GM18867 (cell line): ENCODE measurements at regions not wholly inside any gene's neighbourhood (a gene's known extent, or its start where the extent isn't known, plus 50 kb on each side); places are given as distances from the start of the nearest gene placed in this dataset.

Experiments
- ATAC-seq: cut with Tn5 transposase; IDR thresholded peaks from one replicate; pipeline ENCODE4 v1.9.1; 2021; ENCODE audit warnings: mild to moderate bottlenecking, moderate library complexity; ENCODE audit not compliant: unreplicated experiment

- ATAC-seq: peak; percentile 61
These were observed 789.3 kb downstream of the SEMA5A start for GRCh38 chr5:8756498-8757084.

- ATAC-seq: no peak
These were observed 780.0 kb downstream of the SEMA5A start for GRCh38 chr5:8765886-8766285.

GRCh38 chr5:8766448-8766847, 779.4 kb downstream of the SEMA5A start:
- no peak for ATAC-seq

- ATAC-seq: no peak
These were observed 778.8 kb downstream of the SEMA5A start for GRCh38 chr5:8767111-8767510.

- no peak for ATAC-seq
These were observed 778.1 kb downstream of the SEMA5A start for GRCh38 chr5:8767746-8768145.

- no peak for ATAC-seq
These were observed 776.2 kb downstream of the SEMA5A start for GRCh38 chr5:8769631-8770030.

- no peak for ATAC-seq
These were observed 775.4 kb downstream of the SEMA5A start for GRCh38 chr5:8770431-8770830.

- ATAC-seq: no peak
These were observed 772.7 kb downstream of the SEMA5A start for GRCh38 chr5:8773046-8773615.

GRCh38 chr5:8784692-8785091, 761.2 kb downstream of the SEMA5A start:
- no peak for ATAC-seq

GRCh38 chr5:8788246-8788645, 757.6 kb downstream of the SEMA5A start:
- ATAC-seq: no peak

GRCh38 chr5:8805653-8806052, 740.2 kb downstream of the SEMA5A start:
- no peak for ATAC-seq

- no peak for ATAC-seq
These were observed 738.2 kb downstream of the SEMA5A start for GRCh38 chr5:8807636-8808035.

- ATAC-seq: no peak
These were observed 734.3 kb downstream of the SEMA5A start for GRCh38 chr5:8811581-8811980.

GRCh38 chr5:8813180-8813579, 732.7 kb downstream of the SEMA5A start:
- no peak for ATAC-seq

- ATAC-seq: no peak
These were observed 731.8 kb downstream of the SEMA5A start for GRCh38 chr5:8814105-8814504.

- no peak for ATAC-seq
These were observed 721.5 kb downstream of the SEMA5A start for GRCh38 chr5:8824371-8824770.

GRCh38 chr5:8825139-8825757, 720.6 kb downstream of the SEMA5A start:
- no peak for ATAC-seq

GRCh38 chr5:8826508-8826907, 719.4 kb downstream of the SEMA5A start:
- no peak for ATAC-seq

GRCh38 chr5:8827696-8828095, 718.2 kb downstream of the SEMA5A start:
- no peak for ATAC-seq

- ATAC-seq: no peak
These were observed 717.1 kb downstream of the SEMA5A start for GRCh38 chr5:8828596-8829322.

GRCh38 chr5:8829323-8830029, 716.4 kb downstream of the SEMA5A start:
- ATAC-seq: no peak
